ENCODE measurements at regions not wholly inside any gene's neighbourhood (a gene's known extent, or its start where the extent isn't known, plus 50 kb on each side); places are given as distances from the start of the nearest gene placed in this dataset.

DNA sequence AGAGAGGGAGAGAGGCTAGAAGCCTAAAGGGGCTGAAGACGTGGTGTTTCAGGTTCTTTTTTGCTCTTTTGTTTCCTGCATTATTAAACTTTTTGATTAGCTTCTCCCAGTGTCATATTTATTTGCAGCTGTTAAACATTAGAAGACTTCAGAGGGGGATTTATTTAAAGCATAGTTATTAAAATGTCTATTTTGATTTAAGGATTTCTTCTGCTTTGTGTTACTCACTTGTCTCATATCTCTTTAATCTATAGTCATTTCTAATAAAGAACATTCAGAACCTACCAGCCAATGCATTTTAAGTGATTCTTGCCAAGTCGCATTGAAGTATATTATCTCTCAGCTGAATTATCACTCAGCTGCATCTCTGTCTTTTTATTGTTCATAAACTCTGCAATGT lies 152.0 kb upstream of the DYRK2 start:
- DNase-seq (ENCODE audit: low read depth in 2 of 2): no peak

DNA sequence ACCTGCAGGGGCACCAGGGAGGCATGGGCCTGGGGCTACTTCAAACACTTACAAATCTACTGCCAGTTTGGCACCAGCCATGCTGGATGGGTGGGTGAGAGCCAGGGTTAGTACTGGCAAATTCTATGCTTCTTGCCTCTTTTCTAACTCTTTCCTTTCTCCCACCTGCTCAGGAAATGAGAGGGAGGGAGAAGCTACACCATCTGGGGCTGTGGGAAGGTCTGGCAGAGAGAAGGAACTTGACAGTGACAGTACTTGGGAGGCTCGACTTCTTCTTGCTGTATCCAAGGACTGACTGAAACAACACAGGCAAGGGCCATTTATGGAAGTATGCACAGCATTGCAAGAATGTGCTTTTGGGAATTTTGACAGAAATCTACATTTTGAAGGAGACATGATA lies 149.6 kb upstream of the DYRK2 start:
- DNase-seq (ENCODE audit: low read depth in 2 of 2): no peak

DNA sequence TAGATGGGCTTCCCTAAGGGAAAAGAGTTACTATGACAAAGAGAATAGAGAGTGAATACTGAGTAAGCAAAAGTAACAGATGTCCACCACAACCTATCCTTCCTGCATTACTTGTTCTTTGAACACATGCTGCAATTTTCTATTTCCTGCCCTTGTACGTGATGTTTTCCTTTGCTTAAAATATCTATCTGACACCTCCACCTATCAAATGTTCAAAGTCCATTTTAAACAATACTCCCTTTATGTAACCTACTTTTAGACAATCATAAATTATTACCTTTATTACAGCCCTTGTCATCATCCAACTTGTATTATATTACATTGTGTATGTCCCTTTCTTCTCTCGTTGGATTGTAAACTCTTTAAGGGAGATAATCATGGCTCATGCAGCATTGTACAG lies 147.2 kb upstream of the DYRK2 start:
- DNase-seq (ENCODE audit: low read depth in 2 of 2): no peak

DNA sequence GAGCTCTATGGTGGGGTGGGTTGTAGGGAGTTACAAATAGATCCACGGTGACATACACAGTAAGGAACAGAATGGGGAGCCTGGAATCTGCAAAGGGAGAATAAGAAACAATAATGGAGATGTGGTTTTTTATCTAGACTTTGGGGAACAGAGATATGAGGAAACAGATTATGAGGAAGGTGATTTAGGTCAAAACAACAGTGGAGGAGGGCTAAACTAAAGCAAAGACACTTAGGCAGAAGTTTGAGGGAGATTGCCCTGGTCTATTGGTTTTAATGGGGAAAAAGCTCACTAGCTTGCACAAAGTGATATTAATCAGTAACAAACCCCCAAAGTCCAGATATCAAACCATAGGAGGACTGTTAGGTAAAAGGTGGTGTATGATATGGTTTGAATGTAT lies 144.5 kb upstream of the DYRK2 start:
- no peak for DNase-seq (ENCODE audit: low read depth in 2 of 2)

DNA sequence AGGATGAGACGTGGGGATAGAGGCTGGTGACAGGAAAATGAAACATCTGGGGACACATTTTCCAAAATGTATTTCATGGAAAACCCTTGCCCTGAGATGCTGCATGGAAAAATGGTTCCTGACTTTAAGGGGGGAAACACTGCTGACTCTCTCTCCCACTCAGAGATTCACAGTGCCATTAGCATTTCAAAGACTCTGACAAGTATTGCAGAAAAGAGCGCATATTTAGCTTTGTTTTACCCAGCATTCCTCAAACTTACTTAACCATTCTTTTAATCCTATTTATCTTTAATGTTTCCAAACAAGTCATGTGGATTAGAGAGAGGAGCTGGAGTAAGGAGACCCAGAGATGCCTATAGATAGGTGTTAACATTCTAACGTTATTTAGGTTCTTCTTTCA lies 141.8 kb upstream of the DYRK2 start:
- DNase-seq (ENCODE audit: low read depth in 2 of 2): no peak

DNA sequence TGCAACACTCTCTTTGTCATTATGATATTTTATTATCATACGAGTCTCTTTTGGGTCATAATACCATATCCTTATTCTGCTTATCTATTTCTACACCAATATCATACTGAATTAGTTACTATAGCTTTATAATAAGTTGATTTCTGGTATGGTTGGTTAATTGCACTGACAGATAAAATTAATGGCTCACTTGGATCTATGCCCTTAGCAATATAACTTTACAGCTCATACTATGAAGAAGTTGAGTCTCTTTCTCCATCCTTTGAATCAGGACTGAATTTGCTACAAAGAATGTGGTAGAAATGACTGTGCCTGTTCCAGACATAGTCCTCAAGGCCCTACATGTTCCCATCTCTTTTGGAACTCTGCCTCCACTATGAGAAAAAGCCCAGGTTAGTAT lies 139.7 kb upstream of the DYRK2 start:
- no peak for DNase-seq (ENCODE audit: low read depth in 2 of 2)

DNA sequence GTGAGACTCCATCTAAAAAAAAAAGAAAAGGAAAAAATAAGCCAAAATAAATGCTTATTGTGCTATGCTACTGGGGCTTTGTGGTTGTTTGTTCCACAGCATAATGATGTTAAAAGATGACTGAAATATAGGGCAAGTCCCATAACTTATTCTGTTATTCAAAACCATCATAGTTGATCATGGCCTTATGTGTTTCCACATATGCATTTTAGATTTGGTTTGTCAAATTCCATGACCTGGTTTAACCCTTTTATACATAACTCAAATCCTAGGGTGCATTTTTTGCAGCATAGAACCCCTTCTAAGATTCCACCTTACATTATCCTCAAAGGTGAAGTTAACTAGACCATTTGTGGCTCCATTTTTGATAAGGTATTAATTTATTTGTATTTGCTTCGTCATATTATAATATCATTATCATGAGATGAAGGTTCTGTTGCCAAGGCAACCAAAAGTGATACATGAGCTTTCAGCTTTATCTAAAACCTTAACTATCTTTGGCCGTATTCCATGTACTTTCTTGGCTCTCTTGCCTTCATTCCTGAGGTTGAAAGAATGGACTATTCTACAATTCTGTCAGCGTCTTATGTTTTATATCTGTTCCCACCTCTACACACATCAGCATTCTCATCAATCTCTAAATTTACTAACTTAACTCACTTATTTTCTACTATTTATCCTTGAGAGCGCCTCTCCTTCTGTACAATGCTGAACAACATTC lies 138.7 kb upstream of the DYRK2 start:
- DNase-seq (ENCODE audit: low read depth in 2 of 2): no peak

DNA sequence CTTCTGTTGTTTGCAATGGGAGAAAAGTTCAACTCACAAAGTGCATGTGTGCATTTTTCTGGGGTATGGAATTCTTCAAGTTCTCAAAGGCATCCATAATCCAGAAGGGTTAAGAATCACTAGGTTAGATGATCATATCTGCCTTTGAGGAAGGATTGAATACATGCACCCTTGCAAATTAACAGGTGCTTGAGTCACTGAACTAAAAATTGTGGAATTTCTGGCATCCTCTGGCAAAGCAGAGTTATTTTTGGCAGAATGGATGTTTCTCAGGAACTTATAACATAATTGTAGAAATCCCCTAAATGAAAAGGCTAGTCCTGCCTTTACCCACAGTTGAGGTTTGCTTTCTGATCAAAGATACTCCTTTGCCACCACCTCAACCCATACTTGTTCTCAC lies 136.5 kb upstream of the DYRK2 start:
- DNase-seq (ENCODE audit: low read depth in 2 of 2): no peak

DNA sequence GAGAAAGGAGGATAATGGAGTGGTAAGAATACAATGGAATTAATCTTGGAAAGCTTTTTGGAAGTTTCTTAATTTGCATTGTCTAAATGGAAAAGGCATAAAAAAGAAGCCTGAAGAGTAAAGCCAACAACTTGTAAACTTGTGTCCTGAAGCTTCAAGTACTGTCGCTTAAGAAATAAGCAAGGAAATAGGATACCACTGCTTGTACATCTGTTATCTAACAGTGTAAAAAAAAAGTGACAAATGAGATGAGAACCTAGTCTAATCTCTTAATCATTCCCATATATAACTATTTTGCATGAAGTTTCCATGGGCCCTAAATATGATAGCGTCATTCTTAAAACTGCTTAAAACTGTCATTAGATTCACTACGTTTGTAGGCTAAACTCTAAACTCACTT lies 134.0 kb upstream of the DYRK2 start:
- no peak for DNase-seq (ENCODE audit: low read depth in 2 of 2)

DNA sequence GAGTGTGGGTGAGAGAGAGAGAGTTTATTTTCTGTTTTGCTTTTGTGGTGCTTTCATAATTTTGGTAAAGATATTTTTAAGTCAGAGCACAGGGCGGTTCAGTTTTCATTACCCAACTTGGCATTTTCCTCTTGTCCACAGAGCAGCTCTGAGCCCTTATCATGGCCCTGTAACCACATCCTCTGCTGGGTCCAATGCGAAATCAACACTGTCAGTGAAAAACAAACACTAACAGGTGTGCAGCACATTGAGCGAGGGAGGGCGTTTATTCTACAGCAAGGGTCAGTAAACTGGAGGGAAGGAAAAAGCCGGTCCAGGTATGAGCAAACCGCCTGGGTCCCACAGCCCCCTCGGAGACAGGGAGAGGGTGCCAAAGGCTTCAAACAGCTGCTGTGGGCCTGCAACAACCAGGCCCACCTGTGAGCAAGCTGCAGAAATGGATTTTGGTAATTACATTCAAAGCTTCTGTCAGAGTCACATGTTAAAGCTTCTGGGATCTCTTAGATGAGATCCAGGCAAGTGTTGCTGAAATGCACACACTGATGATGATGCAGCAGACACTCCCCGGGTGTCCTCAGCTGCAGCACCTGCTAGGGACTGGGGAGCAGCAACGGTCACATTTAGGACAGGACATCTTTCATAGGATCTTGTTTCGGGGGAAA lies 132.7 kb upstream of the DYRK2 start:
- DNase-seq (ENCODE audit: low read depth in 2 of 2): no peak

DNA sequence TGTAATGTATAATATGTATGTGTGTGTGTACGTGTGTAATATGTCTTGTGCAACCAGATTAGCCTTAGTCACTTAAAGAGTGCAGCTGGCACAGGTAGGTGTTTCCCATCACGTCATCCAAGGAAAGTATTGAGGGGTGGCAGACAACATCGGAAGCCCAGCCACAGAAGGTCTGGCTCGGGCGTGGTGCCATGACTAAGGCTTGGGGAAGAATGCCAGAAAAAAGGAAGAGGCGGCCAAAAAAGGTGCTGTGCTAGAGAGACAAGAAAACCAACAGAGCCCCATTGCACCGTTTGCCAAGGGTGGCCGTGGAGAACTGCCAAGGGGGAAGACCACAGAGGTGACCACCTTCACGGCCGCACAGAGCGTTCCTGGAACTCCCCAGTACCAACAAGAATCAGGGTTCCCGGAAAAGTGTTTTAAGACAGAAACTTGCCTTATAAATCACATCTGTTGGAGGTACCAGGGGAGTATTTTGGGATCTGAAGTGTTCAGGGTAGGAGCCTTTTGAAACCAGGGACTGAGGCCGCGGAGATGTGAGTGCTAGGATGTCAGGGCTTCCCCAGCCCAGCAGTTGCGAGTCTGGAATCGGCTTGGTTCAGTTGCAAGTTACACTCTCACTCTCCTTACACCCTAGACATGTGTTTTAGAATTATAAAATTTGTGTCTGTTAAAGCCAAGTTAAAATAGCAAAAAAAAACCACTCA lies 131.2 kb upstream of the DYRK2 start:
- no peak for DNase-seq (ENCODE audit: low read depth in 2 of 2)

DNA sequence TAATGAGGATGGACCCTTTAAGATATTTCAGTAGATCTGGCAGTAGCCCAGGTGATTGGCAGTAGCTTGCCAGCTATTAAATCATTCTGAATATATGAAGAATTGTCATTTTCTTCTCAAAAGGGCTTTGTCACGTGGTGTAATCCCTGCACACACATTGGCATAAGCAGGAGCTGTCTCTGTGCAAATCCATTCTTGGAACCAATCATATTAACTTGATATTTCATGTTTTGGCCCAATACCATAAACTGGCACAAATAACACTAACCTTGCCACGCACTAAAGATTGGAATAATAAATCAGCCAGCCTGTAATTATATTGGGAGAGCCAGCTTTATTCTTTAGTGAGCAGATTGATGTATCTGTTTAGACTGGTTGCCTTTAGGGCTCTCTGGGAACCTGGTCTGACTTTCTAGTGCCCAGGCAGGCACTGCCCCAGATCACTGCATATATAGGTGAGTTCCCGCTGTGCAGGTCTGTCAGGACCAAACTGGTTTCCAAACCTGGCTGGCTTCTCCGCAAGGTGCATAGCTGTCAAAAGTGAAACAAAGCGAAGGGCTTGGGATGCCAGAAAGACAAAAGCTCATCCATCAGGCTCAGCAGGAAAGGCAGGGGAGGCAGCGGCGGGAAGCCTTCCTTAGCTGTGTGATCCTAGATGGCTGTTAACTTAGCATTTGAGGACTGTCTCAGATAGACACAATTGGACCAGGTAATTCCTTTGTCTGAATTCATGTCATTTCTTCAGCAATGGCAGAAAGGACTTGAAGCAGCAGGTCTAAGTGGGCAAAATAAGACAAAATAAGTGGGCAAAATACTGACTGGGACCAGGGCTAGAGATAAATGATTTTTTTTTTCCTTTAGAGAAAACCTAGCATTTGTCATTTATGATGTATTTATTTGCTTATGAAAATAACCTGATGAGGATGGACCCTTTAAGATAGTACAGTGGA lies 128.8 kb upstream of the DYRK2 start:
- DNase-seq (ENCODE audit: low read depth in 2 of 2): no peak

DNA sequence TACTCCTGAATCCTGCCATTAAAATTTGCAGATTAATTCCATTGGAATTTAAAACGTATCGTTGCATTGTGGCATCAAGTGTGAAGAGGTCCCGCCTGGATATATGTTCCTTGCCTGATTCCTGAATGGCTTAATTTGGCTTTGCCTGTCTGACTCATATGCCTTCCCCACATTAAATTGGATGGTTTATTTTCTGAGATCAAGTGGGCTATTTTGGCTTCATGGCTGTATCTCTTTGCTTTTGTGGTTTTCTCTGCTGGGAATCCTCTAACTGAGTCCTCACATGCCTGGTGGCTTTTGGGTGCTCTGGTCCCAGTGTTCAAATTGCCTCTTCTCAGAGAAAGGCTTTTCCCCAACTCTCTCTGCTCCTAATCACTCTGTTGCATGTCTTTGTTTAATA lies 127.9 kb upstream of the DYRK2 start:
- no peak for DNase-seq (ENCODE audit: low read depth in 2 of 2)

DNA sequence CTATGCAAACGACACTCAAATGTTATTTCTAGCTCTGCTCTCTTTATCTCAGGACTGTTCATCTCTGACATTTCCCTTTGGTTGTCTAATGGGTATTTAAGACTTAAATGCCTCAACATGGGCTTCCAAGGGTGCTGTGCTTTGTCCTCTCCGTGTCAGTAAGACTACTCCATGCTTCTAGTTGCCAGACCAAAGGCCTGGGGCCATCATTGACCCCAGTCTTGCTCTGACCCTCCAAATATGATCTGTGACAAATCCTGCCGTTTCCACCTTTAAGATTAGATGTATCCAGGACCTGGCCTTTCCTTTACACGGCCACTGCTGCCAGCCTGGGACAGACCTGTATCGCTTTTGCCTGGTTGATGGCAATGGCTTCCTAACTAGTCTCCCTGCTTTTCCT lies 126.3 kb upstream of the DYRK2 start:
- no peak for DNase-seq (ENCODE audit: low read depth in 2 of 2)

DNA sequence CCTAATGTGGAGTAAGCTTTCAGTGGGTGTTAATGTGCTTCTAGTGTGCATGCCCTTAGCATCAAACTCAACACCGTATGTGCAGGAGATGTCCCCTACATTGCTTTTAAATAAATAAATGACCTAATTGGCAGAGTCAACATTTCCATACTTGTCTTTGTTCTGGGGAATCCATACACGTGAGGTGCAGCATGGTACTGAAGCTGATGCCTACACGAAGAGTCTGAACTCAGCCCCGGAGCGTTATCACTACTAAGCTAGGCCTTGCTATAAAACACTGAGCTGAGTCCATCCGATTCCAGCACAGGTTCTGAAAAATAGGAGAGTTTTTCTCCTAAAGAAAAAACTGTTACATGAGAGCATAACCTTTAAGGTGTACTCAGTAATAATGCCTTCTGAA lies 125.0 kb upstream of the DYRK2 start:
- no peak for DNase-seq (ENCODE audit: low read depth in 2 of 2)

DNA sequence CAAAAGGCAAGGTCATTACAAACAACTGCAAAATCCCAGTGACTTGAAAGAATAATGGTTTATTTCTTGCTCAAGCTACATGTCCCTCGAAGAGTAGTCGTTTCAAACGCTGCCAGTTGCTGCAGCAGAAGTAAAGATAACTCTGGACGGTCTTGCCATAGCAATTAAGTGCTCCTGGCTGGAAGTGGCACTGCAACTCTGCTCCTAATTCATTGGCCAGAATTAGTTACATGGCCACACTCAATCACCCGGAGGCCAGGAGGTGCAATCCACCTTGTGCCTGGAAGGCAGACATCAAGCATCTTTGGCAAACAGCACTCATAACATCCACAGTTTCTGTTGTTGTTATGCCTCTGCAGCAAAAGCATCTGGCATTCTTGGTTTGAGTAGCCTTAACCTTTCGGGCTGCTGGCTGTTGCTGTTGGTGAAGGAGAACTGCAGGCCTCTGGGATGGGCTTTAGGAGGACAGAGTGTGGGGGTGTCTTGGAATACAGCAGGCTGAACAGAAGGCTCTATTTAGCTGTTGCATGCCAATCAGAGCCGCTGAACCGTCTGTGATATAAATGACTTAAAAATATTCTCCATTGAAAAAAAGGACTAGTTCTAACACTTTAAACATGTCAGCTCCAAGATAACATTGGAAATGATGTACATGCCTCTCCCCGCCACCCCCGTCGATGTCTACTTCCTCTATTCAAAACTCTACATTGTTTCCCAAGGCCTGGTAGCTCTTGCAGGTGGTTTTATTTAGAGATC lies 123.5 kb upstream of the DYRK2 start:
- DNase-seq (ENCODE audit: low read depth in 2 of 2): no peak

DNA sequence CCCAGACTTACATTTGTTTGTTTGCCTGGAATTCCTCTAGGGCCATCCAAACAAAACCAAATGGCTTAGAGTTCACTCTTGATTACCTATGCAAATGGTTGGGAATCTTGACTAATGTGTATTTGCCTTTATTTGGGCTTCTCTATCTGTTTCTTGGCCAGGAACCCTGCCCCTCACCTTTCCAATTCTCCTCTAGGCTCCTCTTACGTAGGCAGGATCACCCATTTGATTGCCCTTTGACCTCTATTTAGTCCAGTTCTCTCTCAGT lies 123.0 kb upstream of the DYRK2 start:
- DNase-seq (ENCODE audit: low read depth in 2 of 2): no peak

DNA sequence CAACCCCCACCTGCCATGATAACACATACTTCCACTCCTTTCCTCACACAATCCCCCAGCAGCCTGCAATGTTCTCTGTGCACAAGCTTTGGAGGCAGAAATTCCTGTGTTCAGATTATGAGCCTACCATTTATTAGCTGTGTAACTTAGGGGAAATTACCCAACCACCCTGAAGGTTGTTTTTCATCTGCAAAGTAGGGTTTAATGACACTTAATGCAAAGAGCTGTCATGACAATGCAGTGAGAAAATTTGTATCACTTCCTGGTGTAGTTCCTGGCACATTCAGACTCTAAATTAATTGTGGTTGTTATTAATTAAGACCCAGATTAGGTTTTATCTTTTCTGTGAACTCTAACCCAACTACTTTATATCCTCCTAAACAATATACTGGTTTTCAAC lies 122.4 kb upstream of the DYRK2 start:
- no peak for DNase-seq (ENCODE audit: low read depth in 2 of 2)

DNA sequence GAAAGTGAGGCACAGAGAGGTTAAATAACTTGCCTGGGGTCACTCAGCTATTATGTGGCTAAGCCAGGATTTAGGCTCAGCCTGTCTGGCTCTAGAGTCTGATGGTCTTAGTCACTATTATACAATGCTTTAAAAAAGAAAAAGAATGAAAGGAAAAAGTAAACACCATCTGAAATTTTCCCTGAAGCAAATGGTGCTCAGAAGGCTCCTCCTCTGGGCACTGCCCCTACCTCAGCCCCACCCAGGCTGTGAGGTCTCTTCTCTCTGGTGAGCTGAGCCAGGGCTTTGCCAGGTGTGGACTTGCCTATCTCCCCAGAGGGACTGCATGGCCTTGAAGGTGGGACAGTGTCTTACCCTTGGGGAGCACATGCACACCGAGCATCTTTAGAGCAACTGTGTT lies 117.5 kb upstream of the DYRK2 start:
- DNase-seq (ENCODE audit: low read depth in 2 of 2): no peak

DNA sequence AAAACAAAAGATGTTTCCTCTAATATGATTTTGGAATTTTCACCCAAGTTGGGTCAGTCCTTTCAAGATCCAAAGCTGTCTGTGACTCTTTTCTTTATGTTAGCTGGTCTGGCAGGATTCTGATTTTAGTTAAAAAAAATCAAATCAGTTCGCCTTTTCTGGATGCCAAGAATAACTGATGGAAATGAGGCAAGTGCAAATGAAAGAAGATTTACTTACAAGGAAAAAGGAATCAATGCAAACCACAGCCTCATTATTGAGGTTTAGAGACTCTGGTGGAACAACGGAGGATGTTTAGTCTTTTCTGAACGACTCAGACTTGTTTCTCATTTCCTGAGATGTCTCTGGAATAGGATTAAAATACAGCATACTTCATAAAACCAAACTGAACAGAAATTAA lies 117.0 kb upstream of the DYRK2 start:
- DNase-seq (ENCODE audit: low read depth in 2 of 2): no peak

DNA sequence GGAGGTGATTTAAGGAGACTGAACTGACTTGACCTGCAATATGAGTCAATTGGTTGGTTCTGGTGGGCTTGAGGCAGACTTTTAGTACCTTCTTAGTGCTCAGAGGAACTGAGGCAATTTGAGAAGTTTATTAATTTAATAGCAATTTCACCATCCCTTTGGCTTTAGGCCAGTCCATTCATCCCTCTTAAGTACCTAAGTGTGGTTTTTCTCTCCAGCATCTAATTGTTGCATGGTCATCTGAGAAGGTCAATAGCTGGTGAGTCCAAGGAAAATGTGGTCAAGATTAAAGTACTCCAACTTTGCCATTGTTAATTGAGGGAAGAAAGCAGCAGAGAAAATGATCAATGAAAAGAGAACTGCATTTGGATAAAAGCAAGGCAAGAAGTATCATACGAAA lies 115.4 kb upstream of the DYRK2 start:
- no peak for DNase-seq (ENCODE audit: low read depth in 2 of 2)

DNA sequence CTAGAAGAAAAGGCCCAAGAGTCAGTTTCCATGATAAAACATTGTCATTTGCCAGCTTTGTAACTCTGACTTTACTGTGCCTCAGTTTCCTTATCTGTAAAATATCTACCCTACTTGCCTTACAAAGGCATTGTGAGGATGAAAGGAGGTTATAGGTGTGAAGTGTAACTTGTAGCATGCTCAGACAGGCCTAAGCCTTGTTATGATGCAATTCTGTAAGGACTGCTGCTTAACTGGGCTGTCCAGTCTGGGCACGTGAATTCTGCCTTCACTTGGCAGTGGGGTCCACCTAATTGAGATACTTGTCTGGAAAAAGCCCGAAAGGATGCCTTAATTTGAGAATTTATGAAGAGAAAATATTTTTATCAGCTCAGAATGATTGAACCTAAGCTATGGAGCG lies 114.5 kb upstream of the DYRK2 start:
- no peak for DNase-seq (ENCODE audit: low read depth in 2 of 2)

Data from stimulated activated CD4-positive, alpha-beta T cell treated with anti-CD3 and anti-CD28 coated beads, Interleukin-1b, Interleukin-23, amount 100 ng/mL, for 4 hours (primary cell).